MM.1S (cell line): ENCODE measurements at regions not wholly inside any gene's neighbourhood (a gene's known extent, or its start where the extent isn't known, plus 50 kb on each side); places are given as distances from the start of the nearest gene placed in this dataset.

Experiments used
- DNase-seq: peaks from one replicate; pipeline ENCODE4 v3.0.0-alpha.2; 2015
- H2AFZ ChIP-seq: fragments of 300-600 bp; sonication (generic); 2 replicates; pipeline ENCODE4 v1.6.0; 2016; ENCODE audit warnings: antibody characterized with exemption, low read length
- H3F3A ChIP-seq: fragments of 300-600 bp; sonication (generic); 2 replicates; pipeline ENCODE4 v1.6.1; 2016; ENCODE audit warnings: mild to moderate bottlenecking, antibody characterized with exemption, low read length, moderate library complexity, mixed read lengths; ENCODE audit not compliant: insufficient read depth
- H3K27ac ChIP-seq: fragments of 300-600 bp; sonication (generic); 2 replicates; pipeline ENCODE4 v1.5.1; 2016; ENCODE audit warnings: mild to moderate bottlenecking, low read length
- H3K27me3 ChIP-seq: fragments of 300-600 bp; sonication (generic); replicated peaks from 2 replicates; pipeline ENCODE4 v1.6.0; 2016; ENCODE audit warnings: low read length; ENCODE audit not compliant: insufficient read depth
- H3K36me3 ChIP-seq: fragments of 300-600 bp; sonication (generic); replicated peaks from 2 replicates; pipeline ENCODE4 v1.6.1; 2016; ENCODE audit warnings: mild to moderate bottlenecking, low read length, mixed read lengths; ENCODE audit not compliant: insufficient read depth
- H3K4me1 ChIP-seq: fragments of 300-600 bp; sonication (generic); 2 replicates; pipeline ENCODE4 v1.6.1; 2016; ENCODE audit warnings: low read length, mixed read lengths
- H3K4me2 ChIP-seq: fragments of 300-600 bp; sonication (generic); 2 replicates; pipeline ENCODE4 v1.6.0; 2016; ENCODE audit warnings: low read depth, low read length
- H3K4me3 ChIP-seq: fragments of 300-600 bp; sonication (generic); 2 replicates; pipeline ENCODE4 v1.5.1; 2016; ENCODE audit warnings: low read length, mixed read lengths
- H3K79me2 ChIP-seq: fragments of 300-600 bp; sonication (generic); 2 replicates; pipeline ENCODE4 v1.6.1; 2016; ENCODE audit warnings: mixed run types, low read length, mixed read lengths
- H3K9ac ChIP-seq: fragments of 300-600 bp; sonication (generic); 2 replicates; pipeline ENCODE4 v1.6.1; 2016; ENCODE audit warnings: low read length, mixed read lengths
- H3K9me2 ChIP-seq: fragments of 300-600 bp; sonication (generic); replicated peaks from 2 replicates; pipeline ENCODE4 v1.6.1; 2016; ENCODE audit warnings: mild to moderate bottlenecking, low read length, mixed read lengths; ENCODE audit not compliant: insufficient read depth
- H3K9me3 ChIP-seq: fragments of 300-600 bp; sonication (generic); replicated peaks from 2 replicates; pipeline ENCODE4 v1.6.1; 2016; ENCODE audit warnings: mild to moderate bottlenecking, low read length, mixed read lengths; ENCODE audit not compliant: insufficient read depth
- H4K20me1 ChIP-seq: fragments of 300-600 bp; sonication (generic); 2 replicates; pipeline ENCODE4 v1.6.1; 2016; ENCODE audit warnings: mild to moderate bottlenecking, low read length, moderate library complexity, mixed read lengths; ENCODE audit not compliant: insufficient read depth
- CTCF ChIP-seq: fragments of 300-600 bp; sonication (generic); IDR thresholded peaks from 2 replicates; pipeline ENCODE4 v1.5.1; 2016; ENCODE audit warnings: antibody characterized with exemption, low read length, mixed read lengths
- EZH2 ChIP-seq: fragments of 300-600 bp; sonication (generic); optimal IDR thresholded peaks from 2 replicates; pipeline ENCODE3; 2017; ENCODE audit warnings: low read depth, mild to moderate bottlenecking, antibody characterized with exemption, low read length, mixed read lengths
- EZH2phosphoT487 ChIP-seq: fragments of 300-600 bp; sonication (generic); IDR thresholded peaks from 2 replicates; pipeline ENCODE4 v1.6.1; 2018; ENCODE audit warnings: antibody characterized with exemption, low read length

- no peak for DNase-seq
- no peaks in the 10 kb centered on the region for H3K9me2 ChIP-seq
- H3K79me2 ChIP-seq = no peaks in the 10 kb centered on the region
- H3K4me1 ChIP-seq = no peaks in the 10 kb centered on the region
- no peaks in the 10 kb centered on the region for H3K9me3 ChIP-seq
- H3K4me2 ChIP-seq = no peak overlapping the region
- H2AFZ ChIP-seq = no peak overlapping the region
- H3K9ac ChIP-seq = no peak overlapping the region
- no peak overlapping the region for H3K27ac ChIP-seq
- TF ChIP-seq EZH2phosphoT487 (no peak), CTCF (no peak), EZH2 (no peak)
- no peaks in the 10 kb centered on the region for H3K27me3 ChIP-seq
- H3K4me3 ChIP-seq = no peak overlapping the region
- no peaks in the 10 kb centered on the region for H3F3A ChIP-seq
- no peaks in the 10 kb centered on the region for H4K20me1 ChIP-seq
- no peaks in the 10 kb centered on the region for H3K36me3 ChIP-seq
Measured at GRCh38 chr4:30610361-30610760, 109.8 kb upstream of the PCDH7 start.

- DNase-seq = no peak
- Histone ChIP-seq H3K27me3 (no peaks in the 10 kb centered on the region), H3F3A (no peaks in the 10 kb centered on the region), H3K27ac (no peak overlapping the region), H3K9me3 (no peaks in the 10 kb centered on the region), H3K9me2 (no peaks in the 10 kb centered on the region), H3K4me3 (no peak overlapping the region), H3K4me2 (no peak overlapping the region), H3K9ac (no peak overlapping the region), H2AFZ (no peak overlapping the region), H4K20me1 (no peaks in the 10 kb centered on the region), H3K4me1 (no peaks in the 10 kb centered on the region), H3K79me2 (no peaks in the 10 kb centered on the region), H3K36me3 (no peaks in the 10 kb centered on the region)
- TF ChIP-seq EZH2phosphoT487 (no peak), CTCF (no peak), EZH2 (no peak)
Measured at GRCh38 chr4:30614771-30615170, 105.4 kb upstream of the PCDH7 start.

- Histone ChIP-seq H3K9ac (no peak overlapping the region), H3F3A (no peaks in the 10 kb centered on the region), H3K9me2 (no peaks in the 10 kb centered on the region), H3K9me3 (no peaks in the 10 kb centered on the region), H3K4me3 (no peak overlapping the region), H3K4me1 (no peaks in the 10 kb centered on the region), H3K79me2 (no peaks in the 10 kb centered on the region), H4K20me1 (no peaks in the 10 kb centered on the region), H2AFZ (no peak overlapping the region), H3K27ac (no peak overlapping the region), H3K36me3 (no peaks in the 10 kb centered on the region), H3K27me3 (no peaks in the 10 kb centered on the region), H3K4me2 (no peak overlapping the region)
- TF ChIP-seq EZH2phosphoT487 (no peak), CTCF (no peak), EZH2 (no peak)
- DNase-seq = no peak
Measured at GRCh38 chr4:30616942-30617646, 103.1 kb upstream of the PCDH7 start.
